WTC11 (cell line): ENCODE measurements at regions not wholly inside any gene's neighbourhood (a gene's known extent, or its start where the extent isn't known, plus 50 kb on each side); places are given as distances from the start of the nearest gene placed in this dataset.

Experiments used
- ATAC-seq: fragments of 200-7000 bp; cut with Tn5 transposase; 2 replicates; pipeline ENCODE4 v1.10.0; 2021; ENCODE audit warnings: mild to moderate bottlenecking, moderate library complexity
- CTCF ChIA-PET: fragments of 300-600 bp; sonication (Branson Sonifier 250); formaldehyde crosslinking; loops from one replicate; lab custom pipeline; 2021; ENCODE audit warnings: antibody characterized with exemption; lab: Charles Lee
- POLR2A ChIA-PET: fragments of 350-600 bp; sonication (Branson Sonifier 250); formaldehyde crosslinking; loops from one replicate; lab custom pipeline; 2021; ENCODE audit warnings: antibody characterized with exemption; lab: Charles Lee
- DNase-seq: peaks from one replicate; pipeline ENCODE4 v3.0.0; 2021; ENCODE audit warnings: low spot score
- H3K27ac Mint-ChIP-seq: 2 replicates; pipeline ENCODE4 v1.8.0; 2021; ENCODE audit warnings: mixed read lengths
- H3K27me3 Mint-ChIP-seq: 2 replicates; pipeline ENCODE4 v1.8.0; 2021; ENCODE audit warnings: low read depth, mild to moderate bottlenecking, moderate library complexity, mixed read lengths
- H3K36me3 Mint-ChIP-seq: 2 replicates; pipeline ENCODE4 v1.8.0; 2021; ENCODE audit warnings: mixed read lengths
- H3K4me1 Mint-ChIP-seq: 2 replicates; pipeline ENCODE4 v1.8.0; 2022; ENCODE audit warnings: mixed read lengths
- H3K4me3 Mint-ChIP-seq: 2 replicates; pipeline ENCODE4 v1.8.0; 2021; ENCODE audit warnings: mild to moderate bottlenecking, moderate library complexity, mixed read lengths
- H3K9me3 Mint-ChIP-seq: 2 replicates; pipeline ENCODE4 v1.8.0; 2021; ENCODE audit warnings: mixed read lengths
- AR ChIP-seq: fragments of 250-450 bp; sonication (Bioruptor Pico); IDR thresholded peaks from 2 replicates; pipeline ENCODE4 v1.9.0; 2021; ENCODE audit warnings: mild to moderate bottlenecking
- ATF2 ChIP-seq: sonication (generic); formaldehyde crosslinking; IDR thresholded peaks from 2 replicates; pipeline ENCODE4 v1.8.1; 2022; ENCODE audit warnings: low read depth, missing genetic modification reagents, borderline replicate concordance
- E2F4 ChIP-seq: sonication (generic); formaldehyde crosslinking; IDR thresholded peaks from 2 replicates; pipeline ENCODE4 v1.8.1; 2022; ENCODE audit warnings: low read depth, mild to moderate bottlenecking, moderate library complexity, missing genetic modification reagents, borderline replicate concordance
- ELF4 ChIP-seq: sonication (generic); formaldehyde crosslinking; IDR thresholded peaks from 2 replicates; pipeline ENCODE4 v1.8.1; 2022; ENCODE audit warnings: low read depth, mild to moderate bottlenecking, moderate library complexity, missing genetic modification reagents
- IRF2 ChIP-seq: sonication (generic); formaldehyde crosslinking; IDR thresholded peaks from 2 replicates; pipeline ENCODE4 v1.8.0; 2022; ENCODE audit warnings: low read depth, missing genetic modification reagents, borderline replicate concordance
- MLX ChIP-seq: sonication (generic); formaldehyde crosslinking; IDR thresholded peaks from 2 replicates; pipeline ENCODE4 v1.8.1; 2023; ENCODE audit warnings: mild to moderate bottlenecking, missing genetic modification reagents, moderate library complexity
- SMAD4 ChIP-seq: sonication (generic); formaldehyde crosslinking; IDR thresholded peaks from 2 replicates; pipeline ENCODE4 v1.8.0; 2022; ENCODE audit warnings: mild to moderate bottlenecking, missing genetic modification reagents
- STAT6 ChIP-seq: sonication (generic); formaldehyde crosslinking; conservative IDR thresholded peaks from 2 replicates; pipeline ENCODE4 v1.8.1; 2023; ENCODE audit warnings: mild to moderate bottlenecking, low read depth, missing genetic modification reagents, moderate library complexity
- TEAD1 ChIP-seq: sonication (generic); formaldehyde crosslinking; IDR thresholded peaks from 2 replicates; pipeline ENCODE4 v1.8.0; 2022; ENCODE audit warnings: mild to moderate bottlenecking, missing genetic modification reagents
- ZNF281 ChIP-seq: sonication (generic); formaldehyde crosslinking; IDR thresholded peaks from 2 replicates; pipeline ENCODE4 v1.8.0; 2023; ENCODE audit warnings: mild to moderate bottlenecking, missing genetic modification reagents
- ZNF671 ChIP-seq: fragments of 250-450 bp; sonication (Bioruptor Pico); IDR thresholded peaks from 2 replicates; pipeline ENCODE4 v1.8.0; 2021; ENCODE audit warnings: mild to moderate bottlenecking

GRCh38 chr1:228870041-228870713 is 134.9 kb downstream of the RHOU start:
- ATAC-seq (no peak), DNase-seq (no peak)
- ChIA-PET POLR2A (interaction anchor here (0.6 kb wide), 1 partner anchor 100 kb away, joined by 3 read pairs; no protein-coding TSS in a partner anchor), CTCF (no interaction called here)
- Mint-ChIP-seq H3K9me3 (no peaks in the 10 kb centered on the region), H3K27me3 (no peaks in the 10 kb centered on the region), H3K27ac (no peak overlapping the region), H3K36me3 (no peaks in the 10 kb centered on the region; the same call in 1 of the 2 replicates), H3K4me1 (peaks cover 36% of the 10 kb centered on the region), H3K4me3 (no peak overlapping the region)
- TF ChIP-seq IRF2 (CRISPR knock-in tag), result no peak
- no peak for TF ChIP-seq ELF4
- TF ChIP-seq MLX (CRISPR knock-in tag), result no peak
- no peak for TF ChIP-seq ZNF281 (CRISPR knock-in tag)
- TF ChIP-seq E2F4 (CRISPR knock-in tag), result no peak
- TF ChIP-seq ZNF671 (CRISPR knock-in tag), result no peak
- no peak for TF ChIP-seq AR (CRISPR knock-in tag)

- peaks cover 26% of the 10 kb centered on the region for H3K4me1 Mint-ChIP-seq
- CTCF ChIA-PET, result no interaction called here
- no peaks in the 10 kb centered on the region for H3K9me3 Mint-ChIP-seq
- TF ChIP-seq STAT6 (CRISPR knock-in tag), result no peak
- no peak for TF ChIP-seq SMAD4 (CRISPR knock-in tag)
- no peak for TF ChIP-seq TEAD1 (CRISPR knock-in tag)
- TF ChIP-seq ATF2 (CRISPR knock-in tag), result no peak
- TF ChIP-seq, all 79 proteins: peak for 0
- ATAC-seq (no peak), DNase-seq (no peak)
- Mint-ChIP-seq H3K4me3 (no peak overlapping the region), H3K36me3 (no peaks in the 10 kb centered on the region), H3K27ac (no peak overlapping the region), H3K27me3 (no peaks in the 10 kb centered on the region)
- POLR2A ChIA-PET, result no interaction called here
Measured at GRCh38 chr1:228871314-228872061, 136.2 kb downstream of the RHOU start.
